ENCODE measurements at regions not wholly inside any gene's neighbourhood (a gene's known extent, or its start where the extent isn't known, plus 50 kb on each side); places are given as distances from the start of the nearest gene placed in this dataset.
"Not testable (repeated sequence)": the region's sequence is repeated elsewhere in the genome, so short reads cannot be mapped to it uniquely, and the experiment has no call there.

DNA sequence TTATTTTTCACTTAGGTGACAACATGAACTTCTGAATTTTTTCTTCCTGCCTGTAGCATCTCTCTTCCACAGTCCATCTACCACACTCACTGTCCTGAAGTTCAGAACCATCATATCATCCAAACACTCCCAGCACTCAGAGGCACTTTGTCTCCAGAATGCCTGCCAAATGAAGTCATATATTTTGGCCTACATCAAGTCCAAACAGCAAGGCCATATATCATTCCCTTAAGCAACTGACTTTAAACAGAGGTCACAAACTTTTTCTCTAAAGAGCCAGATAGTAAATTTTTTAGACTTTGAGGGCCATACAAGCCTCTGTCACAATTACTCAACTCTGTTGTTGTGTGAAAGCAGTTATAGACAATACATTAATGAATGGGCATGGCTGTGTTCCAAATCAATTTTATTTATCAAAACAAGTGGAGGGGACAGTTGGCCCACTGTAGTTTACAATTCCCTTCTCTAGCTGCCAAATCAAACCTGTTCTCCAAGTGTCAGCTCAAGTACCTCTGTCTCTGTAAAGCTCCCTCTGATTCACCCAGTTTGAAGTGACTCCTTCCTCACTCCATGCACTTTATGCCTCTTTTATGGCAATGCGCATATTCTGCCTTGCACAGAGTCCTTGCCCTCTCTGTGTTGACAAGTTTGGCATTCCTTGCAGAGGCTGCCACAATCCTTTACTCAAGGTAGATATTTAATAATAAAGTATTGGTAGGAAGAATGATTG is 305.7 kb downstream of the FZD1 start:
- no peak overlapping the region for H3K4me3 ChIP-seq (ENCODE audit: low read length)
- H3K4me1 ChIP-seq (ENCODE audit: insufficient read depth, low read length): peaks cover 17% of the 10 kb centered on the region; the same call in 1 of the 2 replicates
- H3K27ac ChIP-seq (ENCODE audit: low read depth, low read length): no peak overlapping the region
- H3K9ac ChIP-seq (ENCODE audit: low read depth, low read length): no peak overlapping the region
- H3K9me3 ChIP-seq (ENCODE audit: insufficient read depth, low read depth, low read length): no peaks in the 10 kb centered on the region
- H3K27me3 ChIP-seq (ENCODE audit: insufficient read depth, low read length): no peaks in the 10 kb centered on the region
- WGBS: 95% methylated on average over 1 of the region's 1 CpG
- no peaks in the 10 kb centered on the region for H3K36me3 ChIP-seq (ENCODE audit: insufficient read depth, low read length)

DNA sequence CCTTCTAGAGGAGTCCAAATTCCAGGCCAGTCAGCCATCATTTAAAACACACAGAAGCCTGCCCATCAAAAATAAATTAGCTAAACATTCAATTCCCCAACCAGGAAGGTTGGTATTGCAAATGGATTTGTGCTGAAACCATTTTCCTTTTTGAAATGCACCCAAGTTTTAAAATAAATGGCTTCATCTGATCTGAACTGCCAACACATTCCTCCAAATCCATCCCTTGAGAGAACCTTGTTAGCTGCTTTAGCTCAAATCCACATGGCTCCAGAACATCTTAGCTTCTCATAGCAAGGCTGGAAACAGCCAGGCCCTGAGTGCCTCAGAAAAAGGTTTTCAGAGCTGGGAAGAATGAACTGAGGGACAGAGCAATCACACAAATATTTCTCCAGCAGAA is 306.3 kb downstream of the FZD1 start:
- H3K36me3 ChIP-seq (ENCODE audit: insufficient read depth, low read length): no peaks in the 10 kb centered on the region
- H3K27ac ChIP-seq (ENCODE audit: low read depth, low read length): no peak overlapping the region
- no peaks in the 10 kb centered on the region for H3K9me3 ChIP-seq (ENCODE audit: insufficient read depth, low read depth, low read length)
- no peaks in the 10 kb centered on the region for H3K27me3 ChIP-seq (ENCODE audit: insufficient read depth, low read length)
- peaks cover 14% of the 10 kb centered on the region; the same call in 1 of the 2 replicates for H3K4me1 ChIP-seq (ENCODE audit: insufficient read depth, low read length)
- no peak overlapping the region for H3K9ac ChIP-seq (ENCODE audit: low read depth, low read length)
- no peak overlapping the region for H3K4me3 ChIP-seq (ENCODE audit: low read length)

DNA sequence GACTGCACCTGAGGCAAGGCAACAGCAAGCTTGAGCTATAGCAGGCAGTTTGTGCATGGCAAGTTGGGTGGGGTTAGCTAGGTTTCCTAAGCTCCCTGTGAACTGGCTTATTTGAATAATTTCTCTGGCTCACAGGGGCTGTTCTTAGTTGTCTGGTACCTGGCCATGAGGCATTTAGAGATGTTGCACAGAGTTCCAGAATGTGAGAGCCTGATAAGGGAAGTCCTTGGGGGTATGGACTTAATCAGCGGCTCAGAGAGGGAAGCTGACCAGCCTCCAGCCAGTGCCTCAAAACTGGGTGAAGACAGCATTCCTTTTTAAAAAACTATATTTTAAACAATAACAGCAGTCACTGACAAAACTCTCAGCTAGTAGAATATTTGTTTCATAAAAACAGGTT is 307.4 kb downstream of the FZD1 start:
- H3K4me3 ChIP-seq (ENCODE audit: low read length): no peak overlapping the region
- no peaks in the 10 kb centered on the region for H3K36me3 ChIP-seq (ENCODE audit: insufficient read depth, low read length)
- no peak overlapping the region for H3K9ac ChIP-seq (ENCODE audit: low read depth, low read length)
- H3K27ac ChIP-seq (ENCODE audit: low read depth, low read length): no peak overlapping the region
- no peaks in the 10 kb centered on the region for H3K9me3 ChIP-seq (ENCODE audit: insufficient read depth, low read depth, low read length)
- WGBS: 90% methylated on average over 1 of the region's 1 CpG
- peaks cover 9% of the 10 kb centered on the region; the same call in 1 of the 2 replicates for H3K4me1 ChIP-seq (ENCODE audit: insufficient read depth, low read length)
- no peaks in the 10 kb centered on the region for H3K27me3 ChIP-seq (ENCODE audit: insufficient read depth, low read length)

DNA sequence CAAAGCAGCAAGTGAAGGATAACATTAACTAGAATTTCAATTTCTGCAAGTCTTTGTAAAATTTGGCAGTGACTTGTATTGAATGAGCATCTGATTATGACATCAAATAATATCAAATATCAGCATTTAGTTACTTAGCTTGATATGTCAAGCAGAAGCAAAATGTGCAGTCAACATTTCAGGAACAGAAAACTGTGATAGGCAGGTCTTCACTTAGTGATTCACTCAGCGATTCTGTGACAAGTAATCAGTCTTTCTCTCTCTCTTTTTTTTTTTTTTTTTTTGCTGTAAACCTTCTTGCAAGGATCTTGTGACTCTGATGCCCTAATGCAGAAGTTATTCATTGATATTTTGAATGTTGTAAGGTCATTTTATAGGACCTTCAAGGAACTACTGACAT is 307.1 kb downstream of the MTERF1 start:
- H3K9ac ChIP-seq (ENCODE audit: low read depth, low read length): no peak overlapping the region
- no peaks in the 10 kb centered on the region for H3K36me3 ChIP-seq (ENCODE audit: insufficient read depth, low read length)
- no peak overlapping the region for H3K4me3 ChIP-seq (ENCODE audit: low read length)
- WGBS: 96% methylated on average over 1 of the region's 1 CpG
- H3K27ac ChIP-seq (ENCODE audit: low read depth, low read length): no peak overlapping the region
- no peaks in the 10 kb centered on the region for H3K9me3 ChIP-seq (ENCODE audit: insufficient read depth, low read depth, low read length)
- H3K27me3 ChIP-seq (ENCODE audit: insufficient read depth, low read length): no peaks in the 10 kb centered on the region
- 0 out of 2 replicates have a peak, but pooled peaks cover 2% of the 10 kb centered on the region for H3K4me1 ChIP-seq (ENCODE audit: insufficient read depth, low read length)

DNA sequence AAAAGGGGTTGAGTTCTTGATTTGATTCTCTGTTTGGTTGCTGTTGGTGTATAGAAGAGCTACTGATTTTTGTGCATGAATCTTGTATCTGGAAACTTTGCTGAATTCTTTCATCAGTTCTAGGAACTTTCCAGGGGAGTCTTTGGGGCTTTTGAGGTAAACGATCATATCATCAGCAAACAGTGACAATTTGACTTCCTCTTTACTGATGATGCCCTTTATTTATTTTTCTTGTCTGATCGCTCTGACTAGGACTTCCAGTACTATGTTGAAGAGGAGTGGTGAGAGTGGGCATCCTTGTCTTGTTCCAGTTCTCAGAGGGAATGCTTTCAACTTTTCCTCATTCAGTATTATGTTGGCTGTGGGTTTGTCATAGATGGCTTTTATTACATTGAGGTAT is 304.0 kb downstream of the MTERF1 start:
- not testable (repeated sequence) for H3K9ac ChIP-seq (ENCODE audit: low read depth, low read length); H3K9me3 ChIP-seq (ENCODE audit: insufficient read depth, low read depth, low read length); H3K4me1 ChIP-seq (ENCODE audit: insufficient read depth, low read length); H3K36me3 ChIP-seq (ENCODE audit: insufficient read depth, low read length); H3K27me3 ChIP-seq (ENCODE audit: insufficient read depth, low read length); H3K4me3 ChIP-seq (ENCODE audit: low read length); H3K27ac ChIP-seq (ENCODE audit: low read depth, low read length)
- 100% methylated on average over 2 of the region's 2 CpGs for WGBS

DNA sequence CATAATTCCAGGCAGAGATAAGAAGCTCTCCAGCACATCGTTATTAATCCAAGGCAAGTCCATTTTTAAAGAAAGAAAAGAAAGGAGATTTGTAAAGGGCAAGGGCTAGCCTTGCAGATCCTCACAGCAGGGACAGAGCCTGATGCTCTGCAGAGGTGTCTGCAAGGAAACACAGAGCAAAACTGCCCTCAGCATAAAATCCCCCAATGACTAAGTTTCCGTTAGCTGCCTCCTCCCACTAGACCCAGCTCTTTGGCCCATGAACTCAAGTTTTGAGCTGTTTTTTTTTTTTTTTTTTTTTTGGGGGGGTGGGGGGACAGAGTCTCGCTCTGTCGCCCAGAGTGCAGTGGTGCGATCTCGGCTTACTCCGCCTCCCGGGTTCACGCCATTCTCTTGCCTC is 300.7 kb downstream of the MTERF1 start:
- Histone ChIP-seq H3K4me1 (ENCODE audit: insufficient read depth, low read length) (no peaks in the 10 kb centered on the region), H3K9ac (ENCODE audit: low read depth, low read length) (no peak overlapping the region), H3K9me3 (ENCODE audit: insufficient read depth, low read depth, low read length) (no peaks in the 10 kb centered on the region), H3K27ac (ENCODE audit: low read depth, low read length) (no peak overlapping the region), H3K36me3 (ENCODE audit: insufficient read depth, low read length) (no peaks in the 10 kb centered on the region), H3K4me3 (ENCODE audit: low read length) (no peak overlapping the region), H3K27me3 (ENCODE audit: insufficient read depth, low read length) (no peaks in the 10 kb centered on the region)
- 96% methylated on average over 9 of the region's 9 CpGs for WGBS

DNA sequence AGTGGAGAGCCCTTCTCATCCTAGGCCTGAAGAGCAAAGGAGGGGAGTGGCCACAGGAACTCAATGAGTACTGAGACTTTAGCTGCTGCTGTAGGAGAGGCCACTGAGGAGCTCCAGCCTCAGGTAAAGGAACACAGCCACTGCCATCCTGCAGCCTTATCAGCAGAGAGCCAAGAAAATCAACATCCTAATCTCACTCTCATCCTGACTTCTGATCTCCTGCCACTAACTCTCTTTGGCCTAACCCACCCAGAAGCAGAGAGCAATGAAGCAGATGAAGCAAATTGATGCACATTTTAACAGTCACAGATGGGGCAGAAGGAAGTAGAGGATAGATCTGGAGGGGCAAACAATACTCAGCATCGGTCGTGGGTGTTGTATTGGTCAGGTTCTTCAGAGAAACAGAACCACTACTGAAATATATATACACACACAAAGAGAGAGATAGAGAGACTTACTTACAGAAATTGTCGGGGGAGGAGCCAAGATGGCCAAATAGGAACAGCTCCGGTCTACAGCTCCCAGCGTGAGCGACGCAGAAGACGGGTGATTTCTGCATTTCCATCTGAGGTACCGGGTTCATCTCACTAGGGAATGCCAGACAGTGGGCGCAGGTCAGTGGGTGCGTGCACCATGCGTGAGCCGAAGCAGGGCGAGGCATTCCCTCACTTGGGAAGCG is 297.6 kb downstream of the MTERF1 start:
- Histone ChIP-seq H3K4me3 (ENCODE audit: low read length) (0 out of 2 replicates have a peak overlapping the region, but pooled peaks have one; percentile 2), H3K9me3 (ENCODE audit: insufficient read depth, low read depth, low read length) (no peaks in the 10 kb centered on the region), H3K27ac (ENCODE audit: low read depth, low read length) (no peak overlapping the region), H3K36me3 (ENCODE audit: insufficient read depth, low read length) (no peaks in the 10 kb centered on the region), H3K4me1 (ENCODE audit: insufficient read depth, low read length) (no peaks in the 10 kb centered on the region), H3K9ac (ENCODE audit: low read depth, low read length) (no peak overlapping the region), H3K27me3 (ENCODE audit: insufficient read depth, low read length) (no peaks in the 10 kb centered on the region)
- whole genome bisulfite sequencing: 91% methylated on average over 13 of the region's 15 CpGs

DNA sequence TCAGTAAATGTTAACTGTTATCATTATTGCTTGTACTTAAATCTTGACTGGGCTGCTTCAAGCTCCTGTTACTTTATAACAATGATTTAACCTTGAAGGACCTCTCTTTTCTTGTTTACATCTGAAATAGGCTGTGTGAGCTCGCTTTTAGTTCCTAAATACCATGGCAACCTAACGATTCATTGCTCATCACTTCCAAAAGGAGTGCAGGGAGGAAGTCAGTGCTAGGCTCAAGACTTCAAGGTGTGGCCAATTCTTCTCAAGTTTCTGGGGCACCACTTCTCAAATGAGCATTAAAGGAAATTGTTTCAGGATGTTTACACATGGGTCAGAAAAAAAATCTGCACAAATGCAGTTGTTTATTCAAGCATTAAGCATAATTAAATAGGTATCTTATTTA is 284.2 kb downstream of the MTERF1 start:
- Histone ChIP-seq H3K27ac (ENCODE audit: low read depth, low read length) (no peak overlapping the region), H3K27me3 (ENCODE audit: insufficient read depth, low read length) (no peaks in the 10 kb centered on the region), H3K9me3 (ENCODE audit: insufficient read depth, low read depth, low read length) (no peaks in the 10 kb centered on the region), H3K9ac (ENCODE audit: low read depth, low read length) (no peak overlapping the region), H3K36me3 (ENCODE audit: insufficient read depth, low read length) (no peaks in the 10 kb centered on the region), H3K4me1 (ENCODE audit: insufficient read depth, low read length) (no peaks in the 10 kb centered on the region), H3K4me3 (ENCODE audit: low read length) (no peak overlapping the region)
- 85% methylated on average over 2 of the region's 2 CpGs for WGBS

DNA sequence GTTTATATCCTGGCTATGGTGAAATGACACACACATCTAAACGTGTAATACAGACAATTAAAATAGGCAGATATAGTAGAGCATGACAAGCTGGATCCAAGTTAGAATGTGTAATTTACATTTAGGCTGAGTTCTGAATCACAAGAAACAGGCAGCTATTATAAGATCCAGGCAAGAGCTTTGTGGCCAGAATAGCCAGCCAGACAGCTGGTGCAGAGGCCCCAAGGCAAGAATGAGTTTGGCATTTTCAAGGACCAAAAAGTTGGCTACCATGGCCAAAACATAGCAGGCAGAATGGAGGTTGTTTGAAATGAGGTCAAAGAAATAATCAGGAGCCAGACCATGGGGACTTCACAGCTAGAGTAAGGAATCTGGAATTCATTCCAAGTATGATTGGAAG is 281.7 kb downstream of the MTERF1 start:
- H3K9me3 ChIP-seq (ENCODE audit: insufficient read depth, low read depth, low read length): no peaks in the 10 kb centered on the region
- no peak overlapping the region for H3K27ac ChIP-seq (ENCODE audit: low read depth, low read length)
- no peak overlapping the region for H3K4me3 ChIP-seq (ENCODE audit: low read length)
- WGBS: 100% methylated on average over 1 of the region's 1 CpG
- H3K9ac ChIP-seq (ENCODE audit: low read depth, low read length): no peak overlapping the region
- H3K36me3 ChIP-seq (ENCODE audit: insufficient read depth, low read length): no peaks in the 10 kb centered on the region
- no peaks in the 10 kb centered on the region for H3K27me3 ChIP-seq (ENCODE audit: insufficient read depth, low read length)
- H3K4me1 ChIP-seq (ENCODE audit: insufficient read depth, low read length): peaks cover 4% of the 10 kb centered on the region; the same call in 1 of the 2 replicates

DNA sequence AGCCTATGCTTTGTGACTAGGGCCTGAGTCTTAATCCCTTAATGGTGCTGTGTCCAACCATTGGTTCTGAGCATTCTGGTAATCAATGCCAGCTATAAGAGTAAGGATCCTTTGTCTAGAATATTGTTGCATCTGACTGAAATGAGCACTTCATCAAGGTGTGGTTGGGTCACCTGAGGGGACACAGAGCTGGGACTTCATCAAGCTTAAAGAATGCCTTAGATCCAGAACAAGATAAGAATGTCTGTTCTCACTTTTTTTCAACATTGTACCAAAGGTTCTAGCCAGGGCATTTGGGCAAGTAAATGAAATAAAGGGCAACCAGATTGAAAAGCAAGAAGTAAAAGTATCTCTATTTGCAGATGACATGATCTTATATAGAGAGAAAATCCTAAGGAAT is 280.4 kb downstream of the MTERF1 start:
- H3K36me3 ChIP-seq (ENCODE audit: insufficient read depth, low read length): no peaks in the 10 kb centered on the region
- no peaks in the 10 kb centered on the region for H3K9me3 ChIP-seq (ENCODE audit: insufficient read depth, low read depth, low read length)
- H3K9ac ChIP-seq (ENCODE audit: low read depth, low read length): no peak overlapping the region
- H3K27me3 ChIP-seq (ENCODE audit: insufficient read depth, low read length): no peaks in the 10 kb centered on the region
- H3K4me3 ChIP-seq (ENCODE audit: low read length): no peak overlapping the region
- H3K4me1 ChIP-seq (ENCODE audit: insufficient read depth, low read length): peaks cover 9% of the 10 kb centered on the region; the same call in 1 of the 2 replicates
- H3K27ac ChIP-seq (ENCODE audit: low read depth, low read length): no peak overlapping the region

DNA sequence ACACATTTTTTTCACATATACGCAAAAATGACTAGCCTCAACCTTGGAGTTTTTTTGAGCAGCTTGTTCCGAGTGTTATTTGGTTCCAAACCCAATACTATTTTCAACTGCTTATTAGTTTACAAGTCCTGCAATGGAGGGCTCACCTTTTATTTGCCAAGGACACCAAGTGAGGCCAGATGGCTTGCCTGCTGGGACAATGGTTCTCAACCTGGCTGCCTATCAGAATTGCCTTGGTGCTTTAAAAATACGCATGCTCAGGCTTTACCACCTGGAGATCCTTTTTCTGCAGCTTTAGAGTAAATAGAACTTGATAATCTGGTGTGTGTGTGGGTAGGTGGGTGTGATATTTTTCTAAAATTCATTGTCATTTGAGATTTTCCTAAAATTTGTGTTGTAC is 276.8 kb downstream of the MTERF1 start:
- H3K27me3 ChIP-seq (ENCODE audit: insufficient read depth, low read length): no peaks in the 10 kb centered on the region
- WGBS: 78% methylated on average over 3 of the region's 3 CpGs
- H3K36me3 ChIP-seq (ENCODE audit: insufficient read depth, low read length): no peaks in the 10 kb centered on the region
- H3K9ac ChIP-seq (ENCODE audit: low read depth, low read length): no peak overlapping the region
- no peak overlapping the region for H3K27ac ChIP-seq (ENCODE audit: low read depth, low read length)
- H3K4me3 ChIP-seq (ENCODE audit: low read length): no peak overlapping the region
- H3K9me3 ChIP-seq (ENCODE audit: insufficient read depth, low read depth, low read length): no peaks in the 10 kb centered on the region
- peaks cover 9% of the 10 kb centered on the region; the same call in 1 of the 2 replicates for H3K4me1 ChIP-seq (ENCODE audit: insufficient read depth, low read length)

Data from HUES64 (cell line).